Fibroblast of lung (primary cell): ENCODE measurements at regions not wholly inside any gene's neighbourhood (a gene's known extent, or its start where the extent isn't known, plus 50 kb on each side); places are given as distances from the start of the nearest gene placed in this dataset.

Experiments used
- DNase-seq, 2 donors: peaks; one replicate each; pipeline versions ENCODE4 v3.0.0 to v3.0.0-alpha.2; 2010; ENCODE audit warnings: low read depth in 2 of 2
- H2AFZ ChIP-seq: 2 replicates; pipeline ENCODE4 v1.5.1; 2012; ENCODE audit warnings: low read length, control low read depth, inconsistent platforms
- H3K27ac ChIP-seq: 2 replicates; pipeline ENCODE4 v1.5.1; 2011; ENCODE audit warnings: low read length, control low read depth; ENCODE audit not compliant: insufficient read depth
- H3K27me3 ChIP-seq: 2 replicates; pipeline ENCODE4 v1.5.1; 2011; ENCODE audit warnings: mild to moderate bottlenecking, low read length; ENCODE audit not compliant: control insufficient read depth, insufficient read depth
- H3K36me3 ChIP-seq: 2 replicates; pipeline ENCODE4 v1.5.1; 2011; ENCODE audit warnings: low read length; ENCODE audit not compliant: control insufficient read depth, insufficient read depth
- H3K4me1 ChIP-seq: 2 replicates; pipeline ENCODE4 v1.5.1; 2011; ENCODE audit warnings: low read length; ENCODE audit not compliant: control insufficient read depth, insufficient read depth; ENCODE audit errors: extremely low read depth
- H3K4me2 ChIP-seq: 2 replicates; pipeline ENCODE4 v1.5.1; 2011; ENCODE audit warnings: low read length, control low read depth; ENCODE audit not compliant: insufficient read depth; ENCODE audit errors: extremely low read depth
- H3K4me3 ChIP-seq, 4 experiments: fragments of 200-600 bp in 1 of 4; sonication (generic) in 1 of 4; replicated peaks in 1 of 4; 2 replicates each; pipeline ENCODE4 v1.5.1; 2011 to 2016; ENCODE audit warnings: low read length in 4 of 4, low read depth in 3 of 4, mild to moderate bottlenecking in 3 of 4, control low read depth in 2 of 4, inconsistent platforms in 1 of 4, mixed read lengths in 1 of 4; ENCODE audit not compliant: insufficient read depth in 1 of 4; ENCODE audit errors: control extremely low read depth in 1 of 4
- H3K79me2 ChIP-seq: 2 replicates; pipeline ENCODE4 v1.5.1; 2012; ENCODE audit warnings: mild to moderate bottlenecking, low read length, inconsistent platforms; ENCODE audit not compliant: control insufficient read depth, insufficient read depth
- H3K9ac ChIP-seq: 2 replicates; pipeline ENCODE4 v1.5.1; 2011; ENCODE audit warnings: mild to moderate bottlenecking, low read length, control low read depth; ENCODE audit not compliant: insufficient read depth
- H3K9me3 ChIP-seq: 2 replicates; pipeline ENCODE4 v1.5.1; 2012; ENCODE audit warnings: low read depth, low read length; ENCODE audit not compliant: control insufficient read depth, insufficient read depth
- H4K20me1 ChIP-seq: 2 replicates; pipeline ENCODE4 v1.5.1; 2011; ENCODE audit warnings: low read length; ENCODE audit not compliant: control insufficient read depth, insufficient read depth; ENCODE audit errors: extremely low read depth
- EZH2 ChIP-seq: IDR thresholded peaks from 2 replicates; pipeline ENCODE4 v1.5.1; 2012; ENCODE audit warnings: low read length, control low read depth, mild to moderate bottlenecking; ENCODE audit errors: missing control alignments
- TF ChIP-seq, protein P1 (sequence below), 2 donors: IDR thresholded peaks in 1 of 2; conservative IDR thresholded peaks in 1 of 2; 1 replicate in 1 of 2; 2 replicates in 1 of 2; pipeline ENCODE4 v1.5.1; 2011 to 2012; ENCODE audit warnings: low read length in 2 of 2, control low read depth in 1 of 2, inconsistent platforms in 1 of 2, low read depth in 1 of 2, mild to moderate bottlenecking in 1 of 2

- H3K27ac ChIP-seq, result no peak overlapping the region
- peak in 1 of 2 donors; percentile 7 for DNase-seq
- H3K36me3 ChIP-seq, result no peaks in the 10 kb centered on the region
- no peak overlapping the region for H3K4me2 ChIP-seq
- no peaks in the 10 kb centered on the region for H3K9me3 ChIP-seq
- H3K4me1 ChIP-seq, result no peaks in the 10 kb centered on the region
- H3K4me3 ChIP-seq, result no peak overlapping the region
- no peak overlapping the region for H2AFZ ChIP-seq
- H3K9ac ChIP-seq, result no peak overlapping the region
- H3K27me3 ChIP-seq, result no peaks in the 10 kb centered on the region
- H4K20me1 ChIP-seq, result no peaks in the 10 kb centered on the region
- TF ChIP-seq, protein P1, sequence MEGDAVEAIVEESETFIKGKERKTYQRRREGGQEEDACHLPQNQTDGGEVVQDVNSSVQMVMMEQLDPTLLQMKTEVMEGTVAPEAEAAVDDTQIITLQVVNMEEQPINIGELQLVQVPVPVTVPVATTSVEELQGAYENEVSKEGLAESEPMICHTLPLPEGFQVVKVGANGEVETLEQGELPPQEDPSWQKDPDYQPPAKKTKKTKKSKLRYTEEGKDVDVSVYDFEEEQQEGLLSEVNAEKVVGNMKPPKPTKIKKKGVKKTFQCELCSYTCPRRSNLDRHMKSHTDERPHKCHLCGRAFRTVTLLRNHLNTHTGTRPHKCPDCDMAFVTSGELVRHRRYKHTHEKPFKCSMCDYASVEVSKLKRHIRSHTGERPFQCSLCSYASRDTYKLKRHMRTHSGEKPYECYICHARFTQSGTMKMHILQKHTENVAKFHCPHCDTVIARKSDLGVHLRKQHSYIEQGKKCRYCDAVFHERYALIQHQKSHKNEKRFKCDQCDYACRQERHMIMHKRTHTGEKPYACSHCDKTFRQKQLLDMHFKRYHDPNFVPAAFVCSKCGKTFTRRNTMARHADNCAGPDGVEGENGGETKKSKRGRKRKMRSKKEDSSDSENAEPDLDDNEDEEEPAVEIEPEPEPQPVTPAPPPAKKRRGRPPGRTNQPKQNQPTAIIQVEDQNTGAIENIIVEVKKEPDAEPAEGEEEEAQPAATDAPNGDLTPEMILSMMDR (conservative IDR thresholded peaks at IDR 0.05 in 1 of 2, IDR thresholded peaks at IDR 0.05 in 1 of 2; ENCODE audit: low read depth in 1 of 2, low read length in 2 of 2), result no peak
- no peak for TF ChIP-seq EZH2
- no peaks in the 10 kb centered on the region for H3K79me2 ChIP-seq
Observed at GRCh38 chr21:15676935-15677334, 52.8 kb upstream of the USP25 start.

GRCh38 chr21:15679630-15680029 lies 50.2 kb upstream of the USP25 start:
- H4K20me1 ChIP-seq, result no peaks in the 10 kb centered on the region
- no peaks in the 10 kb centered on the region for H3K27me3 ChIP-seq
- H3K4me2 ChIP-seq, result no peak overlapping the region
- H3K36me3 ChIP-seq, result no peaks in the 10 kb centered on the region
- no peak overlapping the region for H3K9ac ChIP-seq
- H3K4me3 ChIP-seq, result no peak overlapping the region
- H2AFZ ChIP-seq, result no peak overlapping the region
- no peaks in the 10 kb centered on the region for H3K79me2 ChIP-seq
- H3K9me3 ChIP-seq, result no peaks in the 10 kb centered on the region
- peaks cover 6% of the 10 kb centered on the region for H3K4me1 ChIP-seq
- no peak overlapping the region for H3K27ac ChIP-seq
- no peak for TF ChIP-seq EZH2
- TF ChIP-seq, protein P1 (conservative IDR thresholded peaks at IDR 0.05 in 1 of 2, IDR thresholded peaks at IDR 0.05 in 1 of 2; ENCODE audit: low read depth in 1 of 2, low read length in 2 of 2), result no peak
- DNase-seq, result no peak
